ENCODE measurements at regions not wholly inside any gene's neighbourhood (a gene's known extent, or its start where the extent isn't known, plus 50 kb on each side); places are given as distances from the start of the nearest gene placed in this dataset.

DNA sequence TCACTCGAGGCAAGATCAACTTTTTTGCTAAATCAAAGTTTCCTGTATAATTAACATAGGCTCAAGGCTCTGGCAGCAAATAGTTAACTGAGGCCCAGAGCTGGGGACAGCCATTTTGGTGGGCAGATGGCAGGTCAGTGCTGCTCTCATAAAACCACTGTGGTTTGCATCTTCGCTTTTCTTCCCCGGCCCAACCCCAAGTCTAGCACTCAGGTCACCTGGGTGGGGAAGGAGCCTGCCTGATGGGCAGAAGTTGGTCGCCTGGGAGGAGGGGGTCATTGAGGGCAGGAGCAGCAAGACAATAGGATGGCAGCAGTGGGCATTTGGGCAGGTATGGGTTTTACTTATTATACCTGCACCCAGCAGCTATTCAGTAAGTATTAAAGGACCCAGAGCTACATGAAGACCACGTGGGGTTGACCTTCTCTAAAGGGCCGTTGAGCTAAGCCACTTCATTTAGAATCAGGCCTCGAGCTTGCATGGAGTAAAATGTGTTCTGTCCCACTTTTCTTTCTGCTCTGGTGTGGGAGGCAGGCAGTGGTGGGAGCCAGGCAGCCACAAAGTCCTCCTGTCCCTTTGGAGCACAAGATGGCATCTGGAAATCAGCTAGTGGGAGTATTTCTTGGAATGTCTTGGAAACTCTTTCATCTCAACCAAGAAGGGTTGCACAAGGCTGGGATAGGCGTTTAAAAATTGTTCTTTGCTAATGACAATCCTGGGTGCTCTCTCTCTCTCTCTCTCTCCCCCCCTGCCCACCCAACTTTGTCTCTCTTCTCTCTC, 133.4 kb downstream of the SPAG6 start:
- TF ChIP-seq, protein P1, sequence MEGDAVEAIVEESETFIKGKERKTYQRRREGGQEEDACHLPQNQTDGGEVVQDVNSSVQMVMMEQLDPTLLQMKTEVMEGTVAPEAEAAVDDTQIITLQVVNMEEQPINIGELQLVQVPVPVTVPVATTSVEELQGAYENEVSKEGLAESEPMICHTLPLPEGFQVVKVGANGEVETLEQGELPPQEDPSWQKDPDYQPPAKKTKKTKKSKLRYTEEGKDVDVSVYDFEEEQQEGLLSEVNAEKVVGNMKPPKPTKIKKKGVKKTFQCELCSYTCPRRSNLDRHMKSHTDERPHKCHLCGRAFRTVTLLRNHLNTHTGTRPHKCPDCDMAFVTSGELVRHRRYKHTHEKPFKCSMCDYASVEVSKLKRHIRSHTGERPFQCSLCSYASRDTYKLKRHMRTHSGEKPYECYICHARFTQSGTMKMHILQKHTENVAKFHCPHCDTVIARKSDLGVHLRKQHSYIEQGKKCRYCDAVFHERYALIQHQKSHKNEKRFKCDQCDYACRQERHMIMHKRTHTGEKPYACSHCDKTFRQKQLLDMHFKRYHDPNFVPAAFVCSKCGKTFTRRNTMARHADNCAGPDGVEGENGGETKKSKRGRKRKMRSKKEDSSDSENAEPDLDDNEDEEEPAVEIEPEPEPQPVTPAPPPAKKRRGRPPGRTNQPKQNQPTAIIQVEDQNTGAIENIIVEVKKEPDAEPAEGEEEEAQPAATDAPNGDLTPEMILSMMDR (conservative IDR thresholded peaks at IDR 0.05 in 1 of 2, IDR thresholded peaks at IDR 0.05 in 1 of 2; ENCODE audit: low read depth in 1 of 2, low read length in 2 of 2) = no peak
- TF ChIP-seq EZH2 (IDR thresholded peaks at IDR 0.05; ENCODE audit: low read length, missing control alignments) = no peak
